Dedifferentiated amniotic fluid mesenchymal stem cell (primary cell): ENCODE measurements at regions not wholly inside any gene's neighbourhood (a gene's known extent, or its start where the extent isn't known, plus 50 kb on each side); places are given as distances from the start of the nearest gene placed in this dataset.
"Not testable (repeated sequence)": the region's sequence is repeated elsewhere in the genome, so short reads cannot be mapped to it uniquely, and the experiment has no call there.

Experiments
- DNase-seq: peaks from one replicate; pipeline ENCODE4 v3.0.0-alpha.2; 2016; ENCODE audit errors: extremely low spot score

- DNase-seq = no peak
These were observed 71.7 kb upstream of the PELI2 start for GRCh38 chr14:56046546-56046945.

GRCh38 chr14:56046996-56047395 is 71.2 kb upstream of the PELI2 start:
- DNase-seq = no peak

GRCh38 chr14:56049536-56049935 is 68.7 kb upstream of the PELI2 start:
- no peak for DNase-seq

- no peak for DNase-seq
These were observed 62.7 kb upstream of the PELI2 start for GRCh38 chr14:56055511-56055910.

GRCh38 chr14:56056031-56056430 is 62.2 kb upstream of the PELI2 start:
- no peak for DNase-seq

- DNase-seq = no peak
These were observed 61.0 kb upstream of the PELI2 start for GRCh38 chr14:56057071-56057741.

- no peak for DNase-seq
These were observed 60.4 kb upstream of the PELI2 start for GRCh38 chr14:56057767-56058166.

- DNase-seq = no peak
These were observed 59.2 kb upstream of the PELI2 start for GRCh38 chr14:56059054-56059453.

- DNase-seq = no peak
These were observed 57.2 kb upstream of the PELI2 start for GRCh38 chr14:56061051-56061450.

- DNase-seq = no peak
These were observed 55.1 kb upstream of the PELI2 start for GRCh38 chr14:56063131-56063530.

GRCh38 chr14:56064513-56064912 is 53.7 kb upstream of the PELI2 start:
- DNase-seq = no peak

- DNase-seq = not testable (repeated sequence)
These were observed 53.0 kb upstream of the PELI2 start for GRCh38 chr14:56065199-56065598.

- DNase-seq = no peak
These were observed 52.5 kb upstream of the PELI2 start for GRCh38 chr14:56065621-56066290.
